K562 (cell line): ENCODE measurements at regions not wholly inside any gene's neighbourhood (a gene's known extent, or its start where the extent isn't known, plus 50 kb on each side); places are given as distances from the start of the nearest gene placed in this dataset.

Experiments used
- ATAC-seq: fragments of 200-7000 bp; cut with Tn5 transposase; 3 replicates; pipeline ENCODE4 v1.9.1; 2020; ENCODE audit warnings: moderate library complexity
- BruUV-seq: library from RNA; stranded (reverse); fragments of 400-500 nt; replicated peaks from 2 replicates; lab custom pipeline; 2021; lab: Mats Ljungman, UMichigan
- CTCF ChIA-PET: fragments of 300-600 bp; formaldehyde crosslinking; extraction: SDS; loops from one replicate; lab custom pipeline; 2021; ENCODE audit warnings: low intra/inter-chr PET ratio; lab: Yijun Ruan, JAX
- POLR2A ChIA-PET: fragments of 300-600, 350-650 bp; sonication (Branson Sonifier 250); formaldehyde crosslinking; extraction: SDS; loops from one replicate; lab custom pipeline; 2021; ENCODE audit warnings: antibody characterized with exemption, inconsistent platforms; lab: Yijun Ruan, JAX
- DNase-seq, 4 experiments: peaks; one replicate each; pipeline versions ENCODE4 v3.0.0 to v3.0.0-alpha.2; 2011 to 2018; ENCODE audit warnings: low spot score in 3 of 4, mixed read lengths in 3 of 4; ENCODE audit errors: extremely low read depth in 1 of 4
- FAIRE-seq: peaks from 2 replicates; lab custom pipeline; 2011; peaks lifted over from hg19 to GRCh38; lab: Jason Lieb, UNC
- H2AFZ ChIP-seq: 2 replicates; pipeline ENCODE4 v1.6.0; 2011; ENCODE audit warnings: low read depth, low read length, control low read depth, inconsistent platforms
- H3K27ac ChIP-seq: fragments of 200-600 bp; 3 replicates; pipeline ENCODE4 v1.8.0; 2011; ENCODE audit warnings: low read depth, mild to moderate bottlenecking, control low read depth, inconsistent platforms, low read length, moderate library complexity, mixed read lengths; ENCODE audit errors: extremely low read depth
- H3K27me3 ChIP-seq, 2 experiments: fragments of 300-600 bp in 1 of 2; 2 replicates in 1 of 2; 3 replicates in 1 of 2; pipeline versions ENCODE4 v1.6.0 to v1.8.0; 2011; ENCODE audit warnings: inconsistent platforms in 2 of 2, low read length in 2 of 2, mild to moderate bottlenecking in 1 of 2, mixed read lengths in 1 of 2, moderate library complexity in 1 of 2; ENCODE audit not compliant: control insufficient read depth in 2 of 2, insufficient read depth in 2 of 2
- H3K36me3 ChIP-seq: fragments of 300-600 bp; 3 replicates; pipeline ENCODE4 v1.8.0; 2011; ENCODE audit warnings: mild to moderate bottlenecking, low read length, inconsistent platforms; ENCODE audit not compliant: control insufficient read depth, insufficient read depth
- H3K4me1 ChIP-seq, 2 experiments: fragments of 200-600 bp in 1 of 2; replicated peaks in 1 of 2; 2 replicates in 1 of 2; 3 replicates in 1 of 2; pipeline versions ENCODE4 v1.5.1 to v1.8.0; 2011; ENCODE audit warnings: inconsistent platforms in 2 of 2, low read length in 2 of 2, mild to moderate bottlenecking in 1 of 2, mixed read lengths in 1 of 2, moderate library complexity in 1 of 2; ENCODE audit not compliant: control insufficient read depth in 2 of 2, insufficient read depth in 2 of 2
- H3K4me2 ChIP-seq: 2 replicates; pipeline ENCODE4 v1.6.1; 2011; ENCODE audit warnings: low read length, control low read depth, inconsistent platforms, mixed read lengths; ENCODE audit not compliant: insufficient read depth
- H3K4me3 ChIP-seq: fragments of 200-600 bp; sonication (generic), shearing (Covaris generic); 2 replicates; pipeline ENCODE4 v1.5.1; 2016; ENCODE audit warnings: control low read depth, inconsistent platforms
- H3K79me2 ChIP-seq: fragments of 200-600 bp; 3 replicates; pipeline ENCODE4 v1.8.0; 2011; ENCODE audit warnings: low read length, inconsistent platforms; ENCODE audit not compliant: control insufficient read depth, insufficient read depth
- H3K9ac ChIP-seq, 2 experiments: 2 replicates each; pipeline versions ENCODE4 v1.6.0 to v1.6.1; 2011; ENCODE audit warnings: low read depth in 2 of 2, low read length in 2 of 2, control low read depth in 1 of 2, inconsistent platforms in 1 of 2, mild to moderate bottlenecking in 1 of 2, mixed read lengths in 1 of 2; ENCODE audit not compliant: insufficient read depth in 1 of 2
- H3K9me1 ChIP-seq: one replicate; pipeline ENCODE4 v1.6.0; 2011; ENCODE audit warnings: inconsistent platforms, mild to moderate bottlenecking, low read length, moderate library complexity; ENCODE audit not compliant: control insufficient read depth, insufficient read depth
- H3K9me3 ChIP-seq: replicated peaks from 2 replicates; pipeline ENCODE4 v1.5.1; 2011; ENCODE audit warnings: low read depth, low read length, inconsistent platforms; ENCODE audit not compliant: control insufficient read depth, insufficient read depth
- H4K20me1 ChIP-seq: replicated peaks from 2 replicates; pipeline ENCODE4 v1.6.1; 2011; ENCODE audit warnings: low read length, inconsistent platforms, mixed read lengths; ENCODE audit not compliant: control insufficient read depth, insufficient read depth
- ATF7 ChIP-seq: fragments of 450-650 bp; IDR thresholded peaks from 2 replicates; pipeline ENCODE4 v1.7.1; 2014; ENCODE audit warnings: mild to moderate bottlenecking, moderate library complexity
- CBX5 ChIP-seq: IDR thresholded peaks from 2 replicates; pipeline ENCODE4 v1.6.1; 2014; ENCODE audit warnings: low read depth, borderline replicate concordance
- CLOCK ChIP-seq: fragments of 250-450 bp; sonication (Bioruptor Pico); IDR thresholded peaks from 2 replicates; pipeline ENCODE4 v1.4.0; 2020; ENCODE audit warnings: mild to moderate bottlenecking, moderate library complexity, borderline replicate concordance
- E2F8 ChIP-seq: fragments of 450-650 bp; IDR thresholded peaks from 2 replicates; pipeline ENCODE4 v1.7.1; 2018; ENCODE audit warnings: mild to moderate bottlenecking, low read depth; ENCODE audit not compliant: partially characterized antibody
- PYGO2 ChIP-seq: fragments of 450-650 bp; IDR thresholded peaks from 2 replicates; pipeline ENCODE4 v1.6.1; 2016; ENCODE audit warnings: mild to moderate bottlenecking, missing genetic modification characterization, moderate library complexity, missing compliant biosample characterization
- SIN3B ChIP-seq: fragments of 450-650 bp; IDR thresholded peaks from 2 replicates; pipeline ENCODE4 v1.6.1; 2017; ENCODE audit warnings: low read depth, mild to moderate bottlenecking, moderate library complexity
- STAT5B ChIP-seq: fragments of 250-450 bp; sonication (Bioruptor Pico); IDR thresholded peaks from 2 replicates; pipeline ENCODE4 v1.8.0; 2021; ENCODE audit warnings: mild to moderate bottlenecking, inconsistent platforms
- THAP7 ChIP-seq: fragments of 250-450 bp; sonication (Bioruptor Pico); IDR thresholded peaks from 2 replicates; pipeline ENCODE4 v1.5.0; 2021
- ZNF175 ChIP-seq: fragments of 200-800 bp; sonication (Bioruptor generic); IDR thresholded peaks from 2 replicates; pipeline ENCODE4 v1.6.1; 2016; ENCODE audit warnings: low read depth, mild to moderate bottlenecking, missing genetic modification characterization, missing compliant biosample characterization
- ZNF584 ChIP-seq: fragments of 200-800 bp; sonication (Bioruptor generic); IDR thresholded peaks from 2 replicates; pipeline ENCODE4 v1.6.1; 2016; ENCODE audit warnings: low read depth, mild to moderate bottlenecking, missing genetic modification characterization, missing compliant biosample characterization
- WGBS: fragments of 100-300 bp; shearing (Covaris generic); methylation state at CpG from one replicate; pipeline ENCODE4 v1.1.6; 2016; ENCODE audit warnings: low coverage, mixed read lengths; ENCODE audit not compliant: insufficient coverage; ENCODE audit errors: missing lambda C conversion rate; 5-methylcytosine and 5-hydroxymethylcytosine counted together
- in situ Hi-C: fragments of 300-500 bp; cut with MboI; formaldehyde crosslinking; loops from 4 replicates; pipeline ENCODE4 v1.15.0; 2018; ENCODE audit warnings: inconsistent platforms, mixed read lengths
- intact Hi-C: fragments of 100-400 bp; cut with micrococcal nuclease; formaldehyde crosslinking; loops from 2 replicates; pipeline ENCODE4 v1.14.2; 2022

- TF ChIP-seq CLOCK (CRISPR knock-in tag) (no peak), ZNF584 (CRISPR knock-in tag) (no peak), ATF7 (no peak), STAT5B (CRISPR knock-in tag) (no peak), E2F8 (no peak)
Observed at GRCh38 chr2:225773148-225773547, 373.6 kb downstream of the NYAP2 start (continued).

- Histone ChIP-seq H3K79me2 (no peaks in the 10 kb centered on the region), H3K4me3 (no peak overlapping the region), H3K27ac (no peak overlapping the region), H2AFZ (no peak overlapping the region), H3K9me1 (no peaks in the 10 kb centered on the region), H3K27me3 (no peaks in the 10 kb centered on the region), H3K36me3 (no peaks in the 10 kb centered on the region), H3K9ac (no peak overlapping the region), H4K20me1 (no peaks in the 10 kb centered on the region), H3K4me1 (no peaks in the 10 kb centered on the region), H3K9me3 (no peaks in the 10 kb centered on the region), H3K4me2 (no peak overlapping the region)
- BruUV-seq, result no TSS peak
- ChIA-PET CTCF (no interaction called here), POLR2A (no interaction called here)
- DNase-seq (no peak), FAIRE-seq (no peak), ATAC-seq (no peak)
- WGBS, result 0% methylated on average over 2 of the region's 2 CpGs
- in situ Hi-C loops (no loop called here), intact Hi-C loops (no loop called here)
- TF ChIP-seq CBX5 (no peak), PYGO2 (tag) (no peak), THAP7 (no peak), ZNF175 (no peak), SIN3B (no peak)
Observed at GRCh38 chr2:225771701-225772100, 372.2 kb downstream of the NYAP2 start.
